Gastrocnemius medialis (tissue), 4 donors: ENCODE measurements at regions not wholly inside any gene's neighbourhood (a gene's known extent, or its start where the extent isn't known, plus 50 kb on each side); places are given as distances from the start of the nearest gene placed in this dataset.
"Not testable (repeated sequence)": the region's sequence is repeated elsewhere in the genome, so short reads cannot be mapped to it uniquely, and the experiment has no call there.

Experiments used
- ATAC-seq, 2 donors: fragments of 150-250 bp; one replicate each; pipeline ENCODE4 v1.9.1; 2016
- DNase-seq, 2 donors: peaks; one replicate each; pipeline ENCODE4 v3.0.0-alpha.2; 2019
- H3K27ac ChIP-seq, 4 donors: fragments of 200-600 bp; sonication (generic); 1 replicate in 1 of 4; 2 replicates in 3 of 4; pipeline ENCODE4 v1.5.1; 2016 to 2018; ENCODE audit warnings: mild to moderate bottlenecking in 2 of 4, moderate library complexity in 1 of 4
- H3K27me3 ChIP-seq, 3 donors: fragments of 200-600 bp; sonication (generic) in 2 of 3; 1 replicate in 1 of 3; 2 replicates in 2 of 3; pipeline versions ENCODE4 v1.5.1 to v1.6.0; 2016 to 2019; ENCODE audit warnings: mild to moderate bottlenecking in 1 of 3, moderate library complexity in 1 of 3
- H3K36me3 ChIP-seq, 2 donors: fragments of 200-600 bp; sonication (generic) in 1 of 2; one replicate each; pipeline ENCODE4 v1.5.1; 2017 to 2018
- H3K4me1 ChIP-seq, 2 donors: fragments of 200-600 bp; sonication (generic) in 1 of 2; one replicate each; pipeline ENCODE4 v1.5.1; 2016 to 2017; ENCODE audit warnings: mild to moderate bottlenecking in 2 of 2
- H3K4me3 ChIP-seq, 4 donors: fragments of 200-600 bp; sonication (generic) in 3 of 4; 1 replicate in 1 of 4; 2 replicates in 3 of 4; pipeline ENCODE4 v1.5.1; 2016 to 2019; ENCODE audit warnings: mild to moderate bottlenecking in 2 of 4
- H3K9me3 ChIP-seq, 3 donors: fragments of 200-600 bp; sonication (generic) in 2 of 3; 1 replicate in 1 of 3; 2 replicates in 2 of 3; pipeline ENCODE4 v1.5.1; 2016 to 2019
- POLR2A ChIP-seq, 2 donors: fragments of 450-650 bp; IDR thresholded peaks; one replicate each; pipeline ENCODE4 v1.6.1; 2017; ENCODE audit warnings: antibody characterized with exemption in 2 of 2, mild to moderate bottlenecking in 2 of 2, moderate library complexity in 2 of 2
- in situ Hi-C, 4 donors: fragments of 200-750 bp; cut with MboI; loops; one replicate each; pipeline versions ENCODE4 v1.15.0 to v1.8.0; 2017; ENCODE audit warnings: low sequenced_read_pairs in 4 of 4
- intact Hi-C: fragments of 100-400 bp; cut with DNase I; formaldehyde crosslinking; loops from one replicate; pipeline ENCODE4 v1.15.1; 2023; ENCODE audit warnings: low total_unique reads
- TF ChIP-seq, protein P1 (sequence below), 5 experiments: fragments of 450-650 bp in 3 of 5; fragments of 200-600 bp in 2 of 5; sonication (generic) in 2 of 5; IDR thresholded peaks in 4 of 5; conservative IDR thresholded peaks in 1 of 5; 1 replicate in 4 of 5; 2 replicates in 1 of 5; pipeline ENCODE4 v1.5.1; 2016 to 2019; ENCODE audit warnings: antibody characterized with exemption in 5 of 5, mild to moderate bottlenecking in 3 of 5, moderate library complexity in 3 of 5

DNA sequence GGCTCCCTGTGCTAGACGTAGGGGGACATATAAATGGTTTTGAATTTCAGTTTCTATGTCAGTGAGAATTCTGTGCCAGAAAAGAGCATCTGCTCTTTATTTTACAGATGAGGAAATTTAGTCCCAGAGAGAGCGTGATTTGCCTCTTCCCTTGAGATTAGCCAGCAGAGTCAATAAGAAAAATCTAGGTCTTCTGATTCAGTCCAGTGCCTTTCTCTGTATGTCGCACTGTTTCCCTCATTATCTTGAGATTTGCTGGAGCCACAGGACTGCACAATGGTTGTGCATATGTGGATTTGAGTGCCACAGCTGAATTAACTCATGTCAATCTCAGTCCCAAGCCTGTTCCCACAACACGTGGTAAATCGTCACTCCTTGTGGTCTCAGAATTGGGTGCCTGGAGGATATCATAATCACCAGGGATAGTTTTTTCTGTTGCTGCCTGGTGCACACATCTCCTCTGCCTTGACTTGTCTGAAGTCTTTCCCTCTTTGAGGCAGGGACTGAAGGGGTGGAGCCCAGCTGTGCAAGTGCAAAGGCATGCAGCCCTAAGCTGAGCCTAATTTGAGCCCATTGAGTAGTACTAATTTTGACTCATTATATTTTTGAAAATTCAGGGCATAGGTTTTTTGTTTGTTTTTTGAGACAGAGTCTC is 276.7 kb downstream of the SOX4 start:
- ATAC-seq (no peak), DNase-seq (no peak)
- Histone ChIP-seq H3K4me1 (no peaks in the 10 kb centered on the region), H3K4me3 (no peak overlapping the region), H3K27me3 (no peaks in the 10 kb centered on the region), H3K27ac (no peak overlapping the region), H3K36me3 (no peaks in the 10 kb centered on the region), H3K9me3 (no peaks in the 10 kb centered on the region)
- TF ChIP-seq, protein P1, sequence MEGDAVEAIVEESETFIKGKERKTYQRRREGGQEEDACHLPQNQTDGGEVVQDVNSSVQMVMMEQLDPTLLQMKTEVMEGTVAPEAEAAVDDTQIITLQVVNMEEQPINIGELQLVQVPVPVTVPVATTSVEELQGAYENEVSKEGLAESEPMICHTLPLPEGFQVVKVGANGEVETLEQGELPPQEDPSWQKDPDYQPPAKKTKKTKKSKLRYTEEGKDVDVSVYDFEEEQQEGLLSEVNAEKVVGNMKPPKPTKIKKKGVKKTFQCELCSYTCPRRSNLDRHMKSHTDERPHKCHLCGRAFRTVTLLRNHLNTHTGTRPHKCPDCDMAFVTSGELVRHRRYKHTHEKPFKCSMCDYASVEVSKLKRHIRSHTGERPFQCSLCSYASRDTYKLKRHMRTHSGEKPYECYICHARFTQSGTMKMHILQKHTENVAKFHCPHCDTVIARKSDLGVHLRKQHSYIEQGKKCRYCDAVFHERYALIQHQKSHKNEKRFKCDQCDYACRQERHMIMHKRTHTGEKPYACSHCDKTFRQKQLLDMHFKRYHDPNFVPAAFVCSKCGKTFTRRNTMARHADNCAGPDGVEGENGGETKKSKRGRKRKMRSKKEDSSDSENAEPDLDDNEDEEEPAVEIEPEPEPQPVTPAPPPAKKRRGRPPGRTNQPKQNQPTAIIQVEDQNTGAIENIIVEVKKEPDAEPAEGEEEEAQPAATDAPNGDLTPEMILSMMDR (IDR thresholded peaks at IDR 0.05 in 4 of 5, conservative IDR thresholded peaks at IDR 0.05 in 1 of 5), result no peak
- TF ChIP-seq POLR2A (IDR thresholded peaks at IDR 0.05), result no peak
- in situ Hi-C loops, result no loop called here
- intact Hi-C loops, result no loop called here

DNA sequence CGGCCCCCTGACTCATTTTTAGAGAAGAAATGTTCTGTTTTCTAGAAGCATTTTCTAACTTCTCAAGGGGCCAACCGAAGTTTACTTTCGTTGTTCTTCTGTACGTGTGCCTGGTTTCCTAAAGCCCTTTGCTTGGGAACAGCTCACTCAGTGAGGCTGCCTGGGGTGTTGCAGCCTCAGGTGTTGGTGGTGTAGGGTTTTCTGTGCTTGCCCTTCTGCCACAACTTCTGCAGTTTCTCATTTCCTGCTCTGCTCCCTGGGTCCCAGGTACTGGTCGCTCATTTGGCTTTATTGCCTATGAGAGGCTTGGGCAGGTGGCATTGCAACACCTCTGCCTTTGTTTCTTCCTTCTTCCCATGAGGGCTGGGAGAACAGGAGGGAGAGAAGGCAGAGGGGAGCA is 278.3 kb downstream of the SOX4 start:
- no peaks in the 10 kb centered on the region for H3K4me1 ChIP-seq
- no peaks in the 10 kb centered on the region for H3K27me3 ChIP-seq
- no peak for DNase-seq
- no peak overlapping the region for H3K4me3 ChIP-seq
- H3K9me3 ChIP-seq, result no peaks in the 10 kb centered on the region
- no peaks in the 10 kb centered on the region for H3K36me3 ChIP-seq
- H3K27ac ChIP-seq, result no peak overlapping the region
- in situ Hi-C loops, result no loop called here
- no peak for ATAC-seq
- TF ChIP-seq, protein P1 (IDR thresholded peaks at IDR 0.05 in 4 of 5, conservative IDR thresholded peaks at IDR 0.05 in 1 of 5), result no peak
- TF ChIP-seq POLR2A (IDR thresholded peaks at IDR 0.05), result no peak
- intact Hi-C loops, result no loop called here

DNA sequence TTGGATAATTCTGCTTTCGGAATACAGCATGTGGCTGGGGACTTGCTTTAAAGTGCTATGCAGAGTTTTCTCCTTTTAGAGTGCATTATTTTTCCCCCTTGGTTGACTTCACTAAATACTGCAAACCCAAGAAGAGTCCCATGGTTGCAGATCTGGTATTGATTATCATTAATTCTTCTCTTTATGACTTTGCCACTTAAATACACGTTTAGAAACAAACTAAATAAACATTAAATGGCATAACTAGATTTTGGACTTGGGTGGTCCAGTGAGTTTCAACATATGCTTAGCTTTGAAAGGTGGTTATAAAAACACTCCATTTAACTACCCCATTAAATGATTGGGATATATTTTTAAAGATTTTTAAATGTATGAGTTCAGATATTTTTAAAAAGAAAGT is 279.2 kb downstream of the SOX4 start:
- H3K9me3 ChIP-seq, result no peaks in the 10 kb centered on the region
- DNase-seq (no peak), ATAC-seq (no peak)
- intact Hi-C loops (no loop called here), in situ Hi-C loops (no loop called here)
- H3K4me3 ChIP-seq, result no peak overlapping the region
- no peak for TF ChIP-seq POLR2A (IDR thresholded peaks at IDR 0.05)
- TF ChIP-seq, protein P1 (IDR thresholded peaks at IDR 0.05 in 4 of 5, conservative IDR thresholded peaks at IDR 0.05 in 1 of 5), result no peak
- H3K4me1 ChIP-seq, result no peaks in the 10 kb centered on the region
- H3K27me3 ChIP-seq, result no peaks in the 10 kb centered on the region
- H3K27ac ChIP-seq, result no peak overlapping the region
- no peaks in the 10 kb centered on the region for H3K36me3 ChIP-seq

DNA sequence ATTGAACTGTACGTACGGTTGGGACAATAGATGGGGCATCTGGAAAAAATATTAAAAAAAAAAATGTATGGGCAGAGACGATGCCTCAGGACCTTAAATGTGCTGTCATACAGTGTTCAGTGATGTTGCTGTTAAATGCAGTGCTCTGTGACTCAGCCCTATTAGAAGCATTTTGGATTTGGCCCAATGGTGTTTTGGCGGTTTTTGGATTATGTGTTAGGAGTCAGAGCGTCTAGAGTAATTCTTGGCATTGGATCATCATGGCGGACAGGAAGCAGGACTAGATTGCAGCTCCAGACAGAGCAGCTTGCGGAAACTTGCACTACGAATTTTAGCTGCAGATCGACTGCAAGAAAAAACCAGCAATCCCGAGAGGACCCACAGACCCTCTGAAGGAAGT is 280.0 kb downstream of the SOX4 start:
- intact Hi-C loops, result no loop called here
- Histone ChIP-seq H3K4me3 (no peak overlapping the region), H3K27ac (no peak overlapping the region), H3K27me3 (no peaks in the 10 kb centered on the region), H3K9me3 (no peaks in the 10 kb centered on the region), H3K4me1 (no peaks in the 10 kb centered on the region), H3K36me3 (no peaks in the 10 kb centered on the region)
- DNase-seq (peak; percentile 7 to 25), ATAC-seq (peak in 1 of 2 donors; percentile 27)
- in situ Hi-C loops, result no loop called here
- TF ChIP-seq POLR2A (IDR thresholded peaks at IDR 0.05), result no peak
- TF ChIP-seq, protein P1 (IDR thresholded peaks at IDR 0.05 in 4 of 5, conservative IDR thresholded peaks at IDR 0.05 in 1 of 5), result no peak

DNA sequence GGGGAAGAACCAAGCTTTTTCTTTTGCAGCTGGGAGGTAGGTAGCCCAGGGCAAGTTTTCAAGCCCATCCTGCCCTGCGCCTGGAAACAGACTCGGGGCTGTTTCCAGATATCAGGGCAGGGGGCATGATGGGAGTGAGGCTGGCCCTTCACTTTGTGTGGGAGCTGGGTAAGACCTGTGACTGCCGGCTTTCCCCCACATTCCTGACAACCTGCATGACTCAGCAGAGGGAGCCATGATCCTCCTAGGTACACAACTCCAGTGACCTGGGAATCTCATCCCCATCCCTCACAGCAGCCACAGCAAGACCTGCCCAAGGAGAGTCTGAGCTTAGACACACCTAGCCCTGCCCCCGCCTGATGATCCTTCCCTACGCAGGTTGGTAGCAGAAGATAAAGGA is 280.8 kb downstream of the SOX4 start:
- Histone ChIP-seq H3K36me3 (no peaks in the 10 kb centered on the region), H3K4me3 (no peak overlapping the region), H3K27me3 (no peaks in the 10 kb centered on the region), H3K9me3 (no peaks in the 10 kb centered on the region), H3K27ac (no peak overlapping the region), H3K4me1 (no peaks in the 10 kb centered on the region)
- intact Hi-C loops (no loop called here), in situ Hi-C loops (no loop called here)
- no peak for TF ChIP-seq POLR2A (IDR thresholded peaks at IDR 0.05)
- TF ChIP-seq, protein P1 (IDR thresholded peaks at IDR 0.05 in 4 of 5, conservative IDR thresholded peaks at IDR 0.05 in 1 of 5), result no peak
- DNase-seq, result no peak
- ATAC-seq, result no peak

DNA sequence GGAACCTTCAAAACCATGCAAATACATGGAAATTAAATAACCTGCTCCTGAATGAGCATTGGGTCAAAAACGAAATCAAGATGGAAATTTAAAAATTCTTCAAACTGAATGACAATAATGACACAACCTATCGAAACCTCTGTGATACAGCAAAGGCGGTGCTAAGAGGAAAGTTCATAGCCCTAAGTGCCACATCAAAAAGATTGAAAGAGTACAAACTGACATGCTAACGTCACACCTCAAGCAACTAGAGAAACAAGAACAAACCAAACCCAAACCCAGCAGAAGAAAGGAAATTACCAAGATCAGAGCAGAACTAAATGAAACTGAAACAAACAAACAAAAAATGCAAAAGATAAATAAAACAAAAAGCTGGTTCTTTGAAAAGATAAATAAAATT is 283.5 kb downstream of the SOX4 start:
- H3K36me3 ChIP-seq, intact Hi-C loops, in situ Hi-C loops, DNase-seq, H3K27ac ChIP-seq, ATAC-seq, H3K4me3 ChIP-seq, H3K4me1 ChIP-seq, H3K9me3 ChIP-seq, H3K27me3 ChIP-seq: not testable (repeated sequence)

DNA sequence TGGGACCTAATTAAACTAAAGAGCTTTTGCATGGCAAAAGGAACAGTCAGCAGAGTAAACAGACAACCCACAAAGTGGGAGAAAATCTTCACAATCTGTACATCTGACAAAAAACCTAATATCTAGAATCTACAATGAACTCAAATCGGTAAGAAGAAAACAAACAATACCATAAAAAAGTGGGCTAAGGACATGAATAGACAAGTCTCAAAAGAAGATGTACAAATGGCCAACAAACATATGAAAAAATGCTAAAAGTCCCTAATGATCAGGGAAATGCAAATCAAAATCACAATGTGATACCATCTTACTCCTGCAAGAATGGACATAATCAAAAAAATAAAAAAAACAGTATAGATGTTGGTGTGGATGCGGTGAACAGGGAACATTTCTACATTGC is 286.7 kb downstream of the SOX4 start:
- H3K27ac ChIP-seq, intact Hi-C loops, H3K9me3 ChIP-seq, ATAC-seq, H3K27me3 ChIP-seq, in situ Hi-C loops, H3K4me3 ChIP-seq, H3K36me3 ChIP-seq, DNase-seq, H3K4me1 ChIP-seq: not testable (repeated sequence)
